Liver (tissue), 3 donors: ENCODE measurements at regions not wholly inside any gene's neighbourhood (a gene's known extent, or its start where the extent isn't known, plus 50 kb on each side); places are given as distances from the start of the nearest gene placed in this dataset.

ENCODE experiments used
- EGR1 ChIP-seq, 2 donors: IDR thresholded peaks; 2 replicates each; pipeline ENCODE4 v1.6.1; 2016 to 2018; ENCODE audit warnings: antibody characterized with exemption in 2 of 2, low read depth in 2 of 2
- FOXA2 ChIP-seq: IDR thresholded peaks from 2 replicates; pipeline ENCODE4 v1.6.1; 2016; ENCODE audit warnings: antibody characterized with exemption
- GABPA ChIP-seq, 2 donors: IDR thresholded peaks in 1 of 2; conservative IDR thresholded peaks in 1 of 2; 2 replicates each; pipeline ENCODE4 v1.6.1; 2016; ENCODE audit warnings: antibody characterized with exemption in 2 of 2, mild to moderate bottlenecking in 1 of 2, moderate library complexity in 1 of 2
- JUND ChIP-seq, 2 donors: IDR thresholded peaks; 2 replicates each; pipeline ENCODE4 v1.6.1; 2016; ENCODE audit warnings: antibody characterized with exemption in 2 of 2
- TF ChIP-seq, protein P1 (sequence below): fragments of 150-350 bp; IDR thresholded peaks from 2 replicates; pipeline ENCODE4 v1.5.1; 2017; ENCODE audit warnings: improper control_type of control experiment, low read depth, low read length; ENCODE audit not compliant: missing input control
- TF ChIP-seq, protein P2 (sequence below): IDR thresholded peaks from 2 replicates; pipeline ENCODE4 v1.6.1; 2016; ENCODE audit warnings: antibody characterized with exemption
- donor health status: healthy.
- donor health status: healthy.

DNA sequence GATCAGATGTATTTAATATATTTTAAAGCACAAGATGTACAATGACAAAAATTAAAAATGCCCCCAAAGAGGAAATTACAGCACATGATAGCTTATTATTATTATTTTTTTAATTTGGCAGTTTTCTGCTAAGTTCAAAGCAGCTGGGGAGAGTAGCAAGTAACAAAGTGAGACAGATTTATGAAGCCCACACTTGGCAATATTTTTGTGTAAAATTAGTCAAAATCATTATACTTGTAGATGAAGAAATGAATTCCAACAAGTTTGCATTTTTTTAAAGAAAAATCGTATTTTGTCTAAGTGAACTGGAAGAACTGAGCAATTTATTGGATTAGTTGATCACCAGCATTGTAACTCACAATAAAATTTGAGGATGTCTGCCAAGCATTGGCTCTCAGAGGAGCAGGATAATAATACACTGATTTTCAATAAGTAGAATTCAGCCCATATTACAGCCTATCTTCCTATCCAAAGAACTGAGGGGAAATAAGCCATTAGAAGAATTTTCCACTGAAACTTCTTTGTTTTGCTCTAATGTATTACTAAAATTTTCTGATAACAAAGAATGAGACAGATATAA, 215.6 kb downstream of the MAP2K6 start:
- TF ChIP-seq, protein P1, sequence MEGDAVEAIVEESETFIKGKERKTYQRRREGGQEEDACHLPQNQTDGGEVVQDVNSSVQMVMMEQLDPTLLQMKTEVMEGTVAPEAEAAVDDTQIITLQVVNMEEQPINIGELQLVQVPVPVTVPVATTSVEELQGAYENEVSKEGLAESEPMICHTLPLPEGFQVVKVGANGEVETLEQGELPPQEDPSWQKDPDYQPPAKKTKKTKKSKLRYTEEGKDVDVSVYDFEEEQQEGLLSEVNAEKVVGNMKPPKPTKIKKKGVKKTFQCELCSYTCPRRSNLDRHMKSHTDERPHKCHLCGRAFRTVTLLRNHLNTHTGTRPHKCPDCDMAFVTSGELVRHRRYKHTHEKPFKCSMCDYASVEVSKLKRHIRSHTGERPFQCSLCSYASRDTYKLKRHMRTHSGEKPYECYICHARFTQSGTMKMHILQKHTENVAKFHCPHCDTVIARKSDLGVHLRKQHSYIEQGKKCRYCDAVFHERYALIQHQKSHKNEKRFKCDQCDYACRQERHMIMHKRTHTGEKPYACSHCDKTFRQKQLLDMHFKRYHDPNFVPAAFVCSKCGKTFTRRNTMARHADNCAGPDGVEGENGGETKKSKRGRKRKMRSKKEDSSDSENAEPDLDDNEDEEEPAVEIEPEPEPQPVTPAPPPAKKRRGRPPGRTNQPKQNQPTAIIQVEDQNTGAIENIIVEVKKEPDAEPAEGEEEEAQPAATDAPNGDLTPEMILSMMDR = no peak
- TF ChIP-seq EGR1 (IDR thresholded peaks at IDR 0.05; ENCODE audit: low read depth in 2 of 2) (no peak), JUND (IDR thresholded peaks at IDR 0.05) (no peak), GABPA (IDR thresholded peaks at IDR 0.05 in 1 of 2, conservative IDR thresholded peaks at IDR 0.05 in 1 of 2) (no peak), FOXA2 (no peak)
- TF ChIP-seq, protein P2, sequence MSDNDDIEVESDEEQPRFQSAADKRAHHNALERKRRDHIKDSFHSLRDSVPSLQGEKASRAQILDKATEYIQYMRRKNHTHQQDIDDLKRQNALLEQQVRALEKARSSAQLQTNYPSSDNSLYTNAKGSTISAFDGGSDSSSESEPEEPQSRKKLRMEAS = no peak
